ENCODE measurements at regions not wholly inside any gene's neighbourhood (a gene's known extent, or its start where the extent isn't known, plus 50 kb on each side); places are given as distances from the start of the nearest gene placed in this dataset.
"Not testable (repeated sequence)": the region's sequence is repeated elsewhere in the genome, so short reads cannot be mapped to it uniquely, and the experiment has no call there.

DNA sequence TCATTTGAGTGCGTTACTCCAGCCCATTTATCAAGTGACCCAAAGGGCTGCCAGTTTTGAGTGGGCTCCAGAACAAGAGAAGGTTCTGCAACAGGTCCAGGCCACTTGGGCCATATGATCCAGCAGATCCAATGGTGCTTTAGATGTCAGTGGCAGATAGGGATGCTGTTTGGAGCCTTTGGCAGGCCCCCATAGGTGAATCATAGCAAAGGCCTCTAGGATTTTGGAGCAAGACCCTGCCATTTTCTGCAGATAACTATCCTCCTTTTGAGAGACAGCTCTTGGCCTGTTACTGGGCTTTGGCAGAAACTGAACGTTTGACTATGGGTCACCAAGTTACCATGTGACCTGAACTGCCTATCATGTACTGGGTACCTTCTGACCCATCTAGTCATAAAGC is 358.8 kb upstream of the SEMA3C start:
- DNase-seq = no peak

DNA sequence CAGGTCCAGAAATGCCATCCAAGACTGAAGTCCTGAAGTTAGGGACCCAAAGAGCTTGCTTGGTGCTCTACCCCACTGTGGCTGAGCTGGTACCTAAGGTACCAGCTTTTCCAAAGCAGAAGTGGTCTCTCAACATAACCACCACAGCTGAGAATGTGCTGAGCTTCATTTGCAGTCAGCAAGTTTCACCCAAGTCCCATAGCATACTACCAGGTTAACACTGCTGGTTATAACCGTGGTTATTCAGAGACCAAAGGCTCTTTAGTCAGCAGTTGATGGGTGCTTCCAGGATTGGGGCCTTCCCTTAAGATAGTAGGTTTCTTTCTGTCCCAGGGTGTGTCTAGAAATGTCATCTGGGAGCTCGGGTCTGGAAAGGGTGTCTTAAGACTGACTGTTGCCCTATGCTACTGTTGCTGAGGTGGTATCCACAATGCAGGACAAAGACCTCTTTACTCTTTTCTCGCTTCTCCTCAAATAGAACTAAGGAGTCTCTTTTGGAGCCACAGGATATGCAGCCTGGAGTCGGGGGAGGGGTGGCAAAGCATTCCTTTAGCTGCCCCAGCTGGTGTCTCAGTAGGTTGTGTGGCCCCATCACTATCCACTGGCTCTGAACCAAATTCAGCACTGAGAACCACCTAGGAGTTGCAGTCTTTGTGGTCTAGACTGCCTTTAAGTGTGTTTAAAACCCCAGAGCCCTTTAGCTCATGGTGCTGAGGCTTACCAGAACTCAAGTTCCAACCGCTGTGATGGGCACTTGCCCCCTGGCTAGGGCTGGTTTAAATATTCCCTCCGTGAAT is 354.9 kb upstream of the SEMA3C start:
- no peak for DNase-seq

DNA sequence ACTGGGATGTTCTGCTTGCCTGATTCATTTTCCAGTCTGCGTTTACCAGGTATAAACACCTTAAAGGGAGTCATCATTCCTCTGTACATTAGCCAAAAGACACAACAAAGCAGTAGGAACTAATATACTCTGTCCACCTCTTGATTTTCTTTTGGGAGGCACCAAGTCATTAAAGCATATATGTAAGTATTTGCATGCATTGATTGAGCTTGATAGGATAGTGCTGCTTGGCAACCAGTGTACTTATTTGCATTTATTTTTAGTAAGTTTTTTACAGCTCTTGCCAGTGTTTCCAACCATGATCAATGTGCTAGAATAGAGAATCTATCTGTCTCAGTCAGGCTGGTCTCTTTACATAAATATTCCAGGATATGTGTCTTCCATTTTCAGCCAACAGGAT is 353.3 kb upstream of the SEMA3C start:
- no peak for DNase-seq

DNA sequence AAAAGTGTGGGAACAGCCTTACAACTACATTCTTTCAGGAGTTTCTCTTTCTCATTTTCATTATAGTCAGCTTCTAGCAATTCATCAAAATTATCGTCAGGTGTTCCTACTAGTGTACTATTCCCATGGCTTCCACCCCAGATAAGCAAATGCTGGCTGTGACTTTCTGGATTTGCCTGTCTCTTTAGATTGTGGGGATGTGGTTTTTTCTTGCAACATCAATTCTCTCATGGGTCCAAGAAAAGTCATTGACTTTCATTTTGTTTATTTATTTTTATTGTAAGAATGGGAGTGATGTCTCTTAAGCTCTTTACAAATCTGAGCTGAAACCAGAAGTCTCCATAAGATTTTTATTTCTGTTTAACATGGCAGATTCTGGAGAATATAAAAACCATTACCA is 349.7 kb upstream of the SEMA3C start:
- no peak for DNase-seq

DNA sequence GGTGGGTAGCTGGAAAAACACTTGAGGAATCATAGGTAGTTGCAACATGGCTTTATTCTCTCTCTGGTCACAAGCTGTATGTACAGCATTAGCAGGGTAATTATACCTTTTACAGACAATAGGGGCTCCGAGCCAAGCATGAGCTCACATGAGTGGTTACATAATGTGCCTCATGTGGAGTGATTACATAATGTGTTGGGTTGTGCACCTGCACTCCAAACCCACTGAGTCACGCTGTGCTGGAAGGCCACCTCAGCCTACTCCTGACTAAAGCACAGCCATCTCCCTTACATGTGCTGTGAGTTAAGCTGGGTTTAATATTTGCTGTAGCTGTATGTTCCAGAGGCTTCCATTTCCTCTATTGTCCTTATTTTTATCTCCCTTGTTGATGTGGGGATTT is 348.7 kb upstream of the SEMA3C start:
- no peak for DNase-seq

DNA sequence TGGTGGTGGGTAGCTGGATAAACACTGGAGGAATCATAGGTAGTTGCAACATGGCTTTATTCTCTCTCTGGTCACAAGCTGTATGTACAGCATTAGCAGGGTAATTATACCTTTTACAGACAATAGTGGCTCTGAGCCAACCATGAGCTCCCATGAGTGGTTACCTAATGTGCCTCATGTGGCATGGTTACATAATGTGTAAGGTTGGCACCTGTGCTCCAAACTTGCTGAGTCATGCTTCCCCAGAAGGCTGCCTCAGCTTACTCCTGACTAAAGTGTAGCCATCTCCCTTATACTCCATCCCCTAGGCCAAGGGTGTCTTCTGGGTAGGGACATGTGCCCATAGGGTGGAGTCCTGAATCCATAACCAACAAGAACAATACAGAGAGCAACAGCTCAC is 345.3 kb upstream of the SEMA3C start:
- no peak for DNase-seq

DNA sequence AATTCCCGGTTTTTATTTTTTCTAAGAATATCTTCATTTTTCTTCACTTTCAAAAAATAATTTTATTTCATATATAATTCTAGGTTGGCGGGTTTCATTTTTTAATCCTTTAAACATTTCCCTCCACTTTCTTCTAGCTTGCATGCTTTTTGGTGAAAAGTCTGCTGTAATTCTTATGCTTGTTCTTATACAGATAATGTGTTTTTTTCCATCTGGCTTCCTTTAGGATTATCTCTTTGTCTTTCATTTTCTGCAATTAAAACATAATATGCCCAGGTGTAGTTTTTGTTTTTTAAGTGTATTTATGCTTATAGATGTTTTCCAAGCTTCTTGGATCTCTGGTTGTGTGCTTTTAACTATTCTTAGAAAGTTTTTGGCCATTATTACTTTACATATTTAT is 341.3 kb upstream of the SEMA3C start:
- no peak for DNase-seq

DNA sequence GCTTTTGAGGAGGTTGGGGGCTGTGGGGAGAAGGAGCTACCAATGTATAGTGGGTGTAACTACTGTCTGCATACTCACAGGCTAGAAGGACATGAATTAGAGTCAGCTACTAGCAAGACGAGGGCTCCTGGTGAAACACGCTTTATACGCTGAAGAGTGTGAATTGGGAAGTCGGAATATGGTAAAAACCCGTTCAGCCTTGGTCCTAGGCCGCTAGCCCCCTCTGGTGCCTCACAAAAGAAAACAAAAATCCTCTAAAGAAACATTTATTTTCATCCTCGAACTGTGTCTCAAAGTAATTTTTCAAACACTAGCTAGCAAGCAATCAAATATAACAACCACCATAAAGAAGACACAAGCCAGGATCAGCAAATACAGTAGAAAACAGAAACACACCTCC is 338.1 kb upstream of the SEMA3C start:
- no peak for DNase-seq

DNA sequence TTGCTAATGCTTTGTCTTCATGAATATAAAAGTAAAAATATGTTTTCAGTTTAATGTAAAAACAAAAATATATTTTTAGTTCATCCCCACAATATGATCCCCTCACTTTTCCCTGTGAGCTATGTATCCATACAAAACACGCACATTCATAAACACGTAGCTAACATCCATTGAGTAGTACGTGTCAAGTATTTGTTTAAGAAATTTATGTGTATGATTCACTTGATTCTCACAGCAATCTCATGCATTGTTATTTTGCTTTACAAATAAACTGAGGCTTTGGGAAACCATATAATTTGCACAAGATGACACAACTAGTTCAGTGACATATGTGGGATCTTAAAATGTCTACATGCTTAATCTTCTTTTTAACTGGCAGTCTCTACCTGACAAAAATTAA is 329.6 kb upstream of the SEMA3C start:
- DNase-seq = no peak

DNA sequence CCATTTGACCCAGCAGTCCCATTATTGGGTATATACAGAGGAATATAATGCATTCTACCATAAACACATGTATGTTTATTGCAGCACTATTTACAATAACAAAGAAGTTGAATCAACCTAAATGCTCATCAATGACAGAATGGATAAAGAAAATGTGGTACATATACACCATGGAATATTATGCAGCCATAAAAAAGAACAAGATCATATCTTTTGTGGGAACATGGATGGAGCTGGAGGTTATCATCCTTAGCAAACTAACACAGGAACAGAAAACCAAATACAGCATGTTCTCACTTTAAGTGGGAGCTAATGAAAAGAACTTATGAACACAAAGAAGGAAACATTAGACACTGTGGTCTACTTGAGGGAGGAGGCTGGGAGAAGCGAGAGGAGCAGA is 328.5 kb upstream of the SEMA3C start:
- DNase-seq = not testable (repeated sequence)

DNA sequence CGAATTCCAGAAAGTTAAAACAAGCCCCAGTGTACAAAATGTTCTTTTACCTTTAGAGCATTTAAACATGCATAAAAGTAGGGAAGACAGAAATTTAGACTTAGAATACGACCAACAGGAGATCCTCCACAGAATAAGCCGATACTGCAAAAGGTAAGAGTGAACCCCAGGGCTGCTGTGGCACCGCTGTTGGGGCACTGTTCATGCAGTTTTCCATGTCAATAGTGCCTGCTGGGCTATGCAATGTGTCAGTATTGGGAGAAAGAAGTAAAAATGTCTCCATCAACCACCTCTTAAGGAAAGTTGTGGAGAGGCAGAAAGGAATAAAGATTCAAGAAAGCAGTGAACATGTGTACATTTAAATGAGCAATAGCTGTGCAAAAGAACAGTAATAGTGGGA is 326.5 kb upstream of the SEMA3C start:
- DNase-seq = no peak

DNA sequence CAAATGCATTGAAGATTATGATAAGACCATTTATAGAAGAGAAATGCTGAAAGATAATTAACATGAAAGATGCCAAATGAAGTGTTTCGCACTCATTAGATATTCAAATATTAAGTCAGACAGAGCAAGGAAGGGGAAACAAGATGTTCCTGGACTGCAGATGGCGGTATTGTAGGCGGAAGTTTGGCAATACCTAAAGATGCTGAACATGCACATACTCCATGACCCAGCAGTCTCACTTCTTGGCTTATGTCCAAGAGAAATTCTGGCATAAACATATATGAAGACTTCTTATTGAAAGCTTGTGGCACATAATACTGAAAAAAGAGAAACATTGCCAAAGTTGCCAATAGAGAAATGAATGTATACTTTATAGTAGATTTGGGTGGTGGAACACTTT is 325.4 kb upstream of the SEMA3C start:
- no peak for DNase-seq

DNA sequence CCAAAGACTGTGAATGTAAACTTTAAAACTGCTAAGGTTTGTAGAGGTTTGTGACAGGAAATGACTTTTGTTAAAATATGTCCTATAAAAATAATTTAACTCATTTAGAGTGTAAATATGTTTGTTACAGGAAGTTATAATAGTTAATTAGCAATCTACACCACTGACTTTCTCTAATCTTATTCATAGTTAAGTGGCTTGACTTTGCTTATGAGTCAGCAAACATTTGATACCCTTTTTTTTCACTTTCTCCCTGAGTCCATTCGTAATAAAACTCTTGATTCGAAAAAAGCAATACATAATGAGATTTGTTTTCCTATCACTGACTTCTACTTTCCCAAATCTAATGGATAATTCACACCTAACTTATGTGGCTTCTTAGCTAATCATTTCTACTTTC is 317.7 kb upstream of the SEMA3C start:
- DNase-seq = no peak

DNA sequence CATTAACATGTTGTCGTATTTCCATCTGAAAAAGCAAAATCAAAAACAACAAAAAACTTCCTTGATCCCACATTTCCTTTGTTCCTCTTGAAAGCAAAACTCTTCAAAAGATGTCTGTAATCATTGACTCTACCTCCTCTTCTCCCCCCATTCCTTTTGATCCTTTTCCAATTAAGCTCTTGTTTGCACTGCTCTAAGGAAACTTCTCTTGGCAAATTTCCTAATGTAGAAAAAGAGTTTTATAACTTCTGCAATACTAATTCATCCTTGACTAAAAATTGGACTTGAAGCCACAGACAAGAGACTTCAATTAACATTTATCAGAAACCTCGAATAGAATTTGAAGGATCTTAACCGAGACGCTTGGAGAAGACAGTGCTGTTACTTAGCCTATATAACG is 317.1 kb upstream of the SEMA3C start:
- DNase-seq = no peak

DNA sequence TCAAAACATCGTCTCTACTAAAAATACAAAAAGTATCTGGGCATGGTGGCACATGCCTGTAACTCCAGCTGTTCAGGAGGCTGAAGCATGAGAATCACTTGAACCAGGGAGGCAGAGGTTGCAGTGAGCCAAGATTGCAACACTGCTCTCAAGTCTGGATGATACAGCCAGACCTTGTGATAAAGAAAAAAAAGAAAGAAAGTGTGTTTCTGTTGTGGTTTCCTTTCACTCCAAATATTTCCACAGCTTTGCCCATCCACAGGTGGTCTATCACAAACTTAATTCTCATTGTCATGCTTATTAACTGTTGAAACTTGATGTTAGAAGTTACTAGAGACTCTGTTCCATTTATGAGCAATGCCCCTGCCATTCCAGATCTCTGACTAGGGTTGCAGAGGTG is 316.0 kb upstream of the SEMA3C start:
- DNase-seq = no peak

DNA sequence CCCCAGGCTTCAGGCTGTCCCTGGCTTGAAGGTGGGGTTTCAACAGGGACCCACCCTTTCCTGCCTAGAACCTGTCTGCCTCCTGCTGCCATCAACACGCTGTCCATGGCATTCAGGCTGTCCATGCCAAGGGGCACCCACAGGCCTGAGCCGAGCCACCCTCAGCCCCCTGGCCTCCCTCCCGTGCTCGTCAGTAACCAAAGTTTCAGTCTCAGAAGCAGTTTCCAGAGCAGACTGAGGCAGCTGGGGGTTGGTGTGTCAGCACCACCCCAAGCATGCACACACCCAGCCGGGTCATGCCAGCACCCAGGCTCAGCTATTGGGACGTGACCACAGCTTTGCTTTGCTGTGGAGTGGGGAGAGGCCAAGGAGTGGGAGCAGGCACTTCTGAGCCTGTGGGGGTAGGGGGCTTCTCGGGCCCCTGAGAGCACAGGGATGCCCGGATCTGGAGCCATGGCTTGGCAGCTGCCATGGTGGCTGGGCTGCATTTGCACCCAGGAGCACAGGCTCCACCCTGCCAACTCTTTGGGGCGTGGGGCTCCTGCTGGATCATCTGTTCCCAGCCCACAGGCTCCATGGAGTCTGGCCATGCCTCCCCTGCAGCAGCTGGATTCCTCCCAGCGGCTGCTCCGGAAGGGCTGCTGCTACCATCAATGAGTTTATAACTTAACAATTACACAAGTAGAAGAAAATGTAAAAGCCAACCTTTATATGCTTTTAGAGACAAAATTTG is 314.5 kb upstream of the SEMA3C start:
- no peak for DNase-seq

DNA sequence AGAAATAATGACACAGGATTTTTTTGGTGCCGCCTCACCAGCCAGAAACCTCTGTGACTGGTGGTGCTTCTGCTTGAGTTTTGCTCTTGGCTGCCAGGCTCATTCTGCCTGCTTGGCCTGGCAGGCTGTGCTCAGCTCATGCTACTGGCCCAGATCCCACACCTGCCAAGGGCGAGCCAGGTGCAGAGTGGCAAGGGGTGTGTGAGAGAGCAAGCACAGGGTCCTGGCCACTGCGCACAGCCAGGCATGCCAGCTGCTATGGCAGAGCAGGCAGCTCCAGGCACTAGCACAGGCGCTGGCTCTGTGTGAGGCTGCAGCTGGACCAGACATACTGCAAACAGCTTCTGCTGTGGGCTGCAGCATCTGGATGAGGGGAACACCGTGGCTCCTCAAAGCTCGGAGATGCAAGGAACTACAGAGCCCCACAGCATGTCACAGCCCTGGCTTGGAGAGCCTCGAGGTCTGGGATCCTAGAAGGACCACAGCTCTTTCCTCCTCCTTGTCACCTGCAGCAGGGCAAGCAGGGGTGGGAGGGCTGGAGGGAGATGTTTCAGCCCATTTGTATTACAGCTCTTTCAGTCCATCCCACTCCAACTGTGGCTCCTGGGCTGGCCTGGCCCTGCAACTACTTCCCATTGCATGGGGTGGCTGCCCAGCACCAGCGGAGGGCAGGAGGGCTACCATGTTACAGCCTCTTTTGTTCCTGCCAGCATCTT is 313.4 kb upstream of the SEMA3C start:
- DNase-seq = no peak

DNA sequence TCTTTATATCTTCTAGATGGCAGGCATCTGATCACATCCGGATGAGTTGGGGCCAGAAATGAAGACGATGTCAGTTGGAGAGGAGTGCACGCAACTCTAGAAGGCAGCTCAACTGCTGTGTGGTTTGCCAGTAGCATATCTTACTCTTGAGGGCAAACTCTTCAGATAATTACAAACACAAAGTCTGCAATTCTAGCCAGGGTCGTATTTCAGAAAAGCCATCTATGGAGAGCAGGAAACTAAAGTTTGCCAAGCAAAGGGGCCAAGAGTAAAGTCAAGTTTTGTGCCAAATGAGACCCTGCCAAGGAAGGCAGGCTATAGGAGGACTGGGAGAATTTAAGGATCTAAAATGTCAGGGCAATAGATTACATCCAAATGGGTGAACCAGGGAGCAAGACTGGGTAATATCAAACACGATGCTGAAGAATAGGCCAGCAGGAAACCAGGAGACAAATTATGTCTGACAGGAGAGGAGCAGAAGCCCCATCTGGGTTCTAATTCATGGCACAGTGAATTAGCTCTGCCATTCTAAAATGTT is 312.5 kb upstream of the SEMA3C start:
- DNase-seq = no peak

DNA sequence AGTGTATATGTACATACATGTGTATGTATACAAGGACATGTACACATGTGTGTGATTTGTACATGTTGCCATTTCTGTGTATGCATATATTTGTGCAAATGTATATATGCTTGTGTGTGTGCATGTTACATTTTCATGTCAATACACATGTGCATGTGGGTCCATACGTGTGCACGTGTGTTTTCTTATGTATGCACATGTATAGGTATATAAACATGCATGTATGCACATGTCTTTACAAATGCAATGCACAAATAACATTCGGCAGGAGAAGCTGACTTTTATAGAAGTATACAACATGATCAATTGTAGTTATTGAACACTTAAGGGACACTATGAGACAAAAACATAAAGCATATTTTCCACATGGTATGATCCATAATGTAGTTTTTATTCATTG is 307.4 kb upstream of the SEMA3C start:
- DNase-seq = no peak

DNA sequence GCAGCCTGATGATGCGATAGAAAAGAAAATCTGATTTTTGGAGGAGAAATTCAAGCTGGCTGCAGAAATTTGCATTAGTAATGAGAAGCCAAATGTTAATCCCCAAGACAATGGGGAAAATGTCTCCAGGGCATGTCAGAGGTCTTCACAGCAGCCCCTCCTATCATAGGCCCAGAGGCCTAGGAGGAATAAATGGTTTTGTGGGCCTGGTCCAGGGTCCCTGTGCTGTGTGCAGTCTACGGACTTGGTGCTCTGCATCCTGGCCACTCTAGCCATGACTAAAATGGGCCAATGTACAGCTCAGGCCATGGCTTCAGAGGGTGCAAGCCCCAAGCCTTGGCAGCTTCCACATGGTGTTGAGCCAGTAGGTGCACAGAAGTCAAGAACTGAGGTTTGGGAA is 303.8 kb upstream of the SEMA3C start:
- DNase-seq = not testable (repeated sequence)

DNA sequence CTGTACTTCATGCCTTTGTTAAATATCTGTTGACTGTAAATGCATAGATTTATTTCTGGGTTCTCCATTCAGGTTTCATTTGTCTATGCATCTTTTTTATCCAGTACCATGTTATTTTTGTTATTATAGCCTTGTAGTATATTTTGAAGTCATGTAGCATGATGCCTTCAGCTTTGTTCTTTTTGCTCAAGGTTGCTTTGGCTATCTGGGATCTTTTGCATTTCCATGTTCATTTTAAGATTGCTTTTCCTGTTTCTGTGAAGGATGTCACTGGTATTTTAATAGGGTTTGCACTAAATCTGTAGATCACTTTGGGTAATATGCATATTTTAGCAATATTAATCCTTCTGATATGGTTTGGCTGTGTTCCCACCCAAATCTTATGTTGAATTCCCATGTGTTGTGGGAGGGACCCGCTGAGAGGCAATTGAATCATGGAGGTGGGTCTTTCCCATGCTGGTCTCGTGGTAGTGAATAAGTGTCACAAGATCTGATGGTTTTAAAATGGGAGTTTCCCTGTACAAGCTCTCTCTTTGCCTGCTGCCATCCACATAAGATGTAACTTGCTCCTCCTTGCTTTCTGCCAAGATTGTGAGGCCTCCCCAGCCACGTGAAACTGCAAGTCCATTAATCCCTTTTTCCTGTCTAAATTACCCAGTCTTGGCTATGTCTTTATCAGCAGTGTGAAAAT is 302.8 kb upstream of the SEMA3C start:
- DNase-seq = no peak

DNA sequence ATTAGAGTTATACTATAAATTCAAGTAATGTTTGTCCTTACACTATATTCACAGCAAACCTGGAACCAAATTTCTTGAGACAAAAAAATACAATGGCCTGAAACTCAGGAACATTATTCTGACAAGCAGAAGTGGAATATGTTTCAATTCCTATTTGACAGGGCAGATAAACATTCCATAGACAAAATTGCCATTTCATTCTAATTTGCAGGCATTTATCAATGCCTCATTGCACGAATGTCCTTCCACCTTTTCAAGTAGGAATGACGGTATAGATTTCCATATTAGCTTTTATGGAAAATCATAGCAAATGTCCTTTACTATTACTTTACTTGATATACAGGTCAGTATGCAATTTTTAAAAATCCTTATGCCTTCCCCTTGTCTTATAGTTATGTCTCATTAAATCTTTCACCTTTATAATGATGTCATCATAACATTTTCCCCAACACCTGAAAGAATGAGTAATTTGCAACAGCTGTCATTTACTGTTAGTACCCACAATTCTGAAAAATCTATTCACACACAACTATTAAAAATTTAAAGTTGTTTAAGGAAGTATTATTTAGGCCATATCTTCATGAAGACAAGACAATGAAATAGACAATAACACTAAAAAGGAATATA is 299.7 kb upstream of the SEMA3C start:
- DNase-seq = no peak

DNA sequence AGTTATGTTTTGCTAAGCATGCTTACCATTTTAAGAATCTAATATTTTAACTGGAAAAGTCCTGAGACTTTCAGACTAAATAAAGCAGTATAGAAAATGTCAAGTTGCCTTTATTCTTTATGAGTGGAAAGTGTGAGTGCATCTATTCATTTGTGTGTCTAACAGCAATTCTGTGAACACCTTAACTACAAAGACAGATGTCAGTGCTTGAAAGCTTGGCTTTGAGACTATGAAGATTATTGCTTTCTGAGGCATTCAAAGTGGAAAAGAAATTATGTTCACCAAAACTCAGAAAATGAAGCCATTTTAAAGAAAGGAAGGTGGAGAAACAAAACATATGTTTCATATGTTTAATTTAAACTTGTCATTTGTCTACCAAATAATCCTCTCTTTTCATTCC is 294.5 kb upstream of the SEMA3C start:
- no peak for DNase-seq
